Astrocyte of the hippocampus (primary cell): ENCODE measurements at regions not wholly inside any gene's neighbourhood (a gene's known extent, or its start where the extent isn't known, plus 50 kb on each side); places are given as distances from the start of the nearest gene placed in this dataset.

ENCODE experiments used
- DNase-seq: peaks from one replicate; pipeline ENCODE4 v3.0.0; 2011; ENCODE audit warnings: low read depth, low spot score

DNA sequence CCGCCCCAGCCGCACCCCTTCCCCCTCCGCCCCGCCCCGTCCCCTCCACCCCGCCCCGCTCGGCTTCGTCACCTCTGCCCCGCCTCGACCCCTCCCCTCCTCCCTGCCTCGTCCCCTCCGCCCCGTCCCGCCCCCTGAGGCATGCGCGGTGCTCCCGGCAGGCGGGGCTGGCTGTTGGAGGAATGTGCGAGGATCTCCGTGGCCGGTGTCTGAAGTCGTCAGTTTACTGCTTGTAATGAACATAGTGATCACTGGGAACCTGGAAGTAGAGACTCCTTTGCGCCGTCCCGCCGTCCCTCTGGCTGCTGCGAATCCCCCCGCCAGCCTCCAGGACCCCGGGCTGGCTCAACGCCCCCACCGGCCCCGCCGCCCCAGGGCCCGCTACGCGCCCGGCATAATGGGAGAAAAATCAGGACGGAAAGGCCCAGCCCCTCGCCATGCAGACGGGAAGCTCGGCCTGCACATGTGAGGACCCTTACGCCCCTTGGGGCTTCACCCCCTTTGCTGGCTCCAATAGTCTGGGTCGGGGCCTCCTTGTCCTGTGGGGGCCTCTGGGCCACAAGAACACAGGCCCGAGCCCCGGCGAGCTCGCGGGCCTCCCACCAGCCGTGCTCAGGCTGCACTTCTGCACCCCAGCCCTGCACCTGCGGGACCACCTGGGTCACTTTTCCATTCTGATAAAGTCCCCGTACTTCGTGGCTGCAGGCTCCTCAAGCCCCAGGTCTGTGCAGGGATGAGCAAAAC lies 743.1 kb downstream of the KCNJ18 start:
- DNase-seq, result no peak

DNA sequence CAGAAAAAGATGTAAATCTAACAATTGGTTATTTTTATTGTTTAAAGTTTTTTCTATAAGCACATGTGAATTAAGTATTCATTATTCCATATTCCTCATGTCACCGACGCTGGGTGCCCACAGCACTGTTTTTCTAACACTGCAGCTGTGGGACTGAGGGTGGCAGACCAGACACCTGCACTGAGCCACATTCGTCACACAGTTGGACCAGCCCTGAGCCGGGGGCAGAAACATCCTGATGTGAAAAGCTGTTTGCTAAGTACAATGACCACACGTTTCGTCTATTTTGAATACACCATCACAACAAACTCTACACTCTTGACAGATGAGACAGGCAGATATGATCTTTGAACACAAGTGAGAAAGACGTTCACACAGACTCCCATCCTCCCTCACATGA lies 749.5 kb downstream of the KCNJ18 start:
- no peak for DNase-seq

DNA sequence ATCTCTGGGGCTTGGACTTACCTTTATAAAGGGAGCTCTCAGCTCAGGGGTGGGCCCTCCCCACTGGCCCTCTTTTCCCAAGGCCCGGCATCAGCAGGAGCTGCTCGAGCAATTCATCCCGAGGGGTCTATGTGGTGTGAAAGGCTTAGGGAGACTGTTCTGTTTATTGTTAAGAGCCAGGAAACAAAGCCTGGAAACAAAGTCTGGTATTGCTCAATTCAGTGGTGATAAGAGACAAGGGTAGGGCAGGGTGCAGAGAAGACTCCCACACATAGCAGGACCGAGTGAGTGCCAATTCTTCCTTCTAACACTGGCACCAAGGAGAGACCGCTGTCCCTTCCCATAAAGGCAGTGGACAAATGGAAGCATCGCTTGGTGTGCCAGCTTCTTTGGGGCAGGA lies 750.7 kb downstream of the KCNJ18 start:
- DNase-seq, result no peak

DNA sequence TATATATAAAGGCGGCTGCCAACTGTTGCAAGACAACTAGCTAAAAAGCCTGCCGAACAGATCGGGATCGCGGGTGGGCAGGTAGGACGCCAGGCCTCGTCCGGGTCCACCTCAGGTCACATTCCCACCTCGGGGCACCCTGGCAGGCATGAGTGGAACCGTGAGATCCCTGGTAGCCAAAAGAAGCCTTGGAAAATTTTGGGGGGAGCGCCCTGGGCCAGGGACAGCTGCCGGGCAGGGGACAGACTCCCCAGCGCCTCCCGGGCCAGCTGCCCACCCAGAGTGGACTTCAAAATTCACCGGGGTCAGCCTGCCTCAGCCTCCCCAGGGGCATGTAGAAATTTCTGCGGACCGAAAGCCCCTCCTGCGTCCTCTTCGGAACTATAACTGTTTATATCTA lies 760.9 kb downstream of the KCNJ18 start:
- no peak for DNase-seq

- no peak for DNase-seq
Measured at GRCh38 chr17:22454070-22454999, 762.0 kb downstream of the KCNJ18 start.

DNA sequence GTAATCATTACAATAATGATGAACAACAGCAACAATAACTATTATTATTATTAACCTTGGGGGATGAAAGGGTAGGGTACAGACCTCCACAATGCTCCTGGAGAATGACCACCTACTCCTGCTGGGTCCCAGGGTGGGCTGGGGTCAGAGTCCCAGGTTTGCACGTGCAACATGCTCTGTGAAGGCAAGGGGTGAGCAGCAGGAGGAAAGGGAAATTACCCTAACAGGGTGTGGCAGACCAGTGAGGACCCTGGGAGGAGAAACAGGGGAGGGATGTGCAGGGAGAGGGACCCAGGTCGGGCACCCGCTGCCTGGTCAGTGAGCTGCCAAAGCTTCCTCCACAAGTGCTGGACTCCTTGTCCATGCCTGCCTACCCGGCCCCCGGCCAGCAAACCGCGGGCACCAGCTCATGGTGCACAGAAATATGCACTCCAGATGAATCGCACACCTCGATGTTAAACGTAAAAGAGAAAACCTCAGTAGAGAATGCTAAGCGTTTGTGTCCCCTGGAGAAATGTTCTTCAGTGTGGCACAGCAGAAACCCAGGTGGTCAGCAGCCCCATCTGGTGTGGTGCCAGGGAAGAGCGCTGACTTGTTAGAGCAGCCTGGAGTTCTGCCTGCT lies 767.1 kb downstream of the KCNJ18 start:
- no peak for DNase-seq

- DNase-seq, result no peak
Measured at GRCh38 chr17:22459953-22460350, 767.6 kb downstream of the KCNJ18 start.

DNA sequence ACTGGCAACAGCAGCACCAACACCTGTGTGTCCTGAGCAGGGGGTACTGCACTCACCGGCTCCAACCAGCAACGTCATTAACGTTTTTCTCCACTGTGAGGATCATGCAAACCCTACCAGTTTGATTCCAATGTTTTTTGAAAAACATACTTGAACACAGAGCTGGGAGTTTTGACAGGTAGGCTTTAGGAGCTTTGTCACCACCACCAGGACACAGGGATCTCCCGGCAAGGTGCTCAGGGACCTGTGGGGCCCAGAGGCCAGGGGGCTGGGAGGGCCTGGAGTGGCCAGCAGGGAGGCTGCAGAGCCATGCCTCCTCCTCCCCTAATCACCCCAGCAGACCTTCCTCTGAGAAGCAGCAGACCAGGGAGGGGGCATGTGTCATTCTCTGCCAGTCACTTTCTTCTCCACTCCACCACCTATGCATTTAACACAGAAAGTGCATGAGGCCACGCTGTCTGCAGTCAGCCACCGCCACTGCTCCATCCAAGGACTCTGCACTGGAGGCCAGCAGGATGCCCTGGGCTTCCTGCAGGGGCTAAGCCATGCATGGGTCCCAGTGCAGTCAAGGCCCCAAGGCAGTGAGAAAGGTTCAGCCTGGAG lies 768.2 kb downstream of the KCNJ18 start:
- no peak for DNase-seq

GRCh38 chr17:22461460-22462145 lies 769.3 kb downstream of the KCNJ18 start:
- no peak for DNase-seq

DNA sequence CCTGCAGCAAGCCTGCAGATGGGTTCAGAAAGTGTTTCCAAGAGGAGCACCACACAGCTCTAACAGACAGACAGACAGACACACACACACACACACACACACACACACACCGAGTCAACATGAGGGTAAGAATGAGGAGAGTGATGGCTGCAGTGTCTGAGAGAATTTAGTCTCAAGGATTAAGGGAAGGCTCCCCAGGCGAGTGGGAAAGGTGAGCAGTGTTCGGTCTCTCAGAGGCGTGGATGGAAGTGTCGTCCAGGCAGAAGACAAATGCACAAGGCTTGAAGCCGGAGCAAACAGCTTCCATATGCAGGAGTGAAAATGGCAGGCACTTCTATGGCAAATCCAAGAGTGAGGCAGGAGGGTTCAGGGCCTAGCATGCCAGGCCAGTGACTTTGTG lies 770.1 kb downstream of the KCNJ18 start:
- no peak for DNase-seq

- no peak for DNase-seq
Measured at GRCh38 chr17:22463110-22463850, 771.0 kb downstream of the KCNJ18 start.

DNA sequence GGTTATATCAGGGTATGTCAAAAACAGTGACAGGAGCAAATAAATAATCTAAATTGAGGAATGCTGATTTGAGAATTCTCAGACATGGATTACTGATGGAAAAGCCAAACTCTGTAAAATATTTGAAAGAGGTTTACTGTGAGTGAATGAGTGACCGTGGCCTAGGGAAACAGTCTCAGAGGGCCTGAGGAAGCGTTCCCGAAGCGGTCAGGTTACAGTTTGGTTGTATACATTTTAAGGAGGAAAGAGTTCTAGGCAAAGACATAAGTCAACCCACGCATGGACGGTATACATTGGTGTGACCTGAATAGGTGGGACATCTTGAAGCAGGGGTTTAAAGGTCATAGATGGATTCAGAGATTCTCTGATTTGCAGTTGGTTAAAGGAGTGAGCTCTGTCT lies 771.7 kb downstream of the KCNJ18 start:
- no peak for DNase-seq

DNA sequence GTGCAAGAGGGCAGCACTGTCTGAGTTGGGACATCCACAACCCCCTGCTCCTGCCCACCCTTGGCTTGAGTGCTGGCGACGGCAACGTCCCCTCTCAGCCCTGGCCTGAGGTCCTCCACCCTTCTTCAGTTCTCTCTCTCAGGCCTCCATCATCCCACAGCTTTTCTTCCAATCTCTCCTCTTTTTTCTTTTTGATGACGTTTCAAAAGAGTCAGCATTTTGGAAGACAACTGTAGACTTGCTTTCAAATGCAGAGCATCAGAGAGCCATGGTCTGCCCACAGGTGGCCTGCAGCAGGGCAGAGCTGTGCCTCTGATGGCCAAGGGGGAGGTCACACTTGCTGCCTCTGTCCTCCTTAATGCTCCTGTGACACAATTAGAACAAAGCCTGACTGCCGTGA lies 775.4 kb downstream of the KCNJ18 start:
- no peak for DNase-seq

GRCh38 chr17:22469101-22469880 lies 777.0 kb downstream of the KCNJ18 start:
- DNase-seq, result no peak

- no peak for DNase-seq
Measured at GRCh38 chr17:22469941-22470340, 777.6 kb downstream of the KCNJ18 start.

DNA sequence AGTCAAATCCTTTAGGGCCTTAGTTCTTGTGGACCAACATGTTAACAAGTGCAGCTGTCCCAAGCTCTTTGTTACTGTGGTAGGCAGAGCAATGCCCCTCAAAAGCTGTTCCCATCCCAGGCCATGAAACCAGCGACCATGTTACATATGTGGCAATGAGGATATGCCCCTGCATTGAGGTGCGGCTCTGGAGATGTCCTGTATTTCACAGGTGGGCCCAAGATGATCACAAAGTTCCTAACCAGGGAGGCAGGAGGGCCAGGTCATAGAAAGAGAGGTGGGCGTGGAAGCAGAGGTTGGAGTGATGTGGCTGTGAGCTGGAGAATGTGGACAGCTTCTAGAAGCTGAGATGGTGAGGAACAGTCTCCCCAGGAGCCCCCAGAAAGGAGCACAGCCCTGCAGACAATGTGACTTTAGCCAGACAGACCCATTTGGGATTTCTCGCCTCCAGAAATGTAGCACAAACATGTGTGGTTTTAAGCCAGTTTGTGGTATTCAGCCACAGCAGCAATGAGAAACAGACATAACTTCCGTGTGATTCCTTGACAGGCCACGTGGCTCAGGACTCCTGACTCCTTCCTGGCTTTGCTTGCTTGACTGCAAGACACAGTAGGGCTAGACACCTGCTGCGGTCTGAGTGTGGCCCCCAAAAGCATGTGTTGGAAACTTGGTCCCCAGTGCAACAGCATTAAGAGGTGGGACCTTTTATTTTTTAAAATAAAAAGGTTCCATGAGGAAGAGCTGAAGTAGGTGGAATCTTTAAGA lies 778.3 kb downstream of the KCNJ18 start:
- no peak for DNase-seq

- DNase-seq, result no peak
Measured at GRCh38 chr17:22484826-22485225, 792.5 kb downstream of the KCNJ18 start.

DNA sequence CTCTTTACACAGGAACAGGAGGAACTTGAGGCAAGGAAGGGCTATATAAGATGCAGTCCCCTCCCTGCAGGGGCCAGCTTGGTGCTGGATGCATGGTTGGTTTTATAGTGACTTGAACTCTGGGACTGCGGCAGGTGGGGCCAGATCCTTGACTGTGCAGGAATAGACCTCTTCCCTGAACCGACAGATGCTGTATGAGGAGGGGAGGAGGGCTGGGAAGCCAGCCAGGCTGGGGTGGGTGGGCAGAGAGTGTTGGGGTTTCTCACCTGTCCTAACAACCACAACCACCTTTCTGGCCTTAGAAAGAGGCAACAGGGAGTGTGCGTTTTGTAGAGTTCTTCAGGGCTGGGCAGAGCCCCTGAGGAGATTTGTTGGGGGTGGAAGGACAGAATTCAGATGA lies 798.1 kb downstream of the KCNJ18 start:
- no peak for DNase-seq

GRCh38 chr17:22492331-22492730 lies 800.0 kb downstream of the KCNJ18 start:
- no peak for DNase-seq
